GM18498 (cell line): ENCODE measurements at regions not wholly inside any gene's neighbourhood (a gene's known extent, or its start where the extent isn't known, plus 50 kb on each side); places are given as distances from the start of the nearest gene placed in this dataset.

Experiments
- ATAC-seq: cut with Tn5 transposase; IDR thresholded peaks from one replicate; pipeline ENCODE4 v1.9.1; 2021; ENCODE audit warnings: mild to moderate bottlenecking, moderate library complexity; ENCODE audit not compliant: unreplicated experiment

DNA sequence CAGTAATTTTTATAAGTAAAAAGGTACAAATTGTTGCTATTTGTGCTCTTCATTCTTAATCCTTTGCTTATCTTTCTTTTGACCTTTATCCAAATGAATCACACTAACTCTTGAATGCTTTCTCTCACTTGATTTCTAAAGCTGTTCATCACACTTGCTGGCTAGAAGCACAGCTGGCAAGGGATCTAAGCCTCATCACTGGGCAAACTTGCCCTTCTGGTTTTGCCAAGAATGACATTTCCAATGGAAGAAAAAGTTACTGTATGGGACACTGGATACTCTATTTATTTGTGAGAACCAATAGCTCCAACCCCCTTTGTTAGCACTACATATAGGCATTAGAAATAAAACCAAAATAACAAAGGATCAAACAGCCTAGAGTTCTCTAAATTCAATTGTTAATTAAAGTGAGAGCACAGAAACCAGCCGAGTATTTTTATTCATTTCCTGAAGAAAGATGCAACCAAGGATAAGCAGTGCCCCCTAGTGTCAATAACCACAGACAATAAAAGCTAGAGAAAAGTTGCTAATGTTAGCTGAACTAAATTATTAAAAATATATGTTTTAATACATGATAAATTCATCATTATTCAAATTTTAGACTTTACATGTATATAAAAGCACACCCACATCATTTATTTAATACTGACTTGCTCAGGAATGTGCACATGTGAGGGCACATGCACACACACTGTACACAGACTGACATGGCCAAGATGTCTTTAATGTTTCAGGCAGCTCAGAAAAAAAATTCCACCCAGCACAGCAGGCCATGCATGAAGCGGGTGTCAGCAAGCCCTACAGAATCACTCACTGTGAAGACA, 59.8 kb upstream of the POU5F2 start:
- ATAC-seq: peak; percentile 79

DNA sequence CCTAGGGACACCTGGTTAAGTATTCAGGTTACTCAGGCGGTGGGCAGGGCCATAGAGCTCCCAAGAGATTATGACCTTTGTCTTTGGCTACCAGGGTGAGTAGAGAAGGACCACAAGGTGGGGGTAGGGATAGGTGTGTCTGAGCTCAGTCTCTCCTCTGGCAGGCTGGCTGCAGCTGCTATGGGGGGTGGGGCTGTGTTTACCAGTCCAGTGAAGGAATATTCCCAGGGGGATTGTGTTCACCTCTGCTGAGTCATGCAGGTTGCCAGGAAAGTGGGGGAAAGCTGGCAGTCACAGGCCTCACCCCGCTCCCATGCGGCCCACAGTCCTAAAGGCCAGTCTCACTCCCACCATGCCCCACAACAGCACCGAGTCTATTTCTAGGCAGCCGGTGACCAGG, 53.6 kb upstream of the POU5F2 start:
- ATAC-seq: no peak

- no peak for ATAC-seq
These were observed 51.9 kb upstream of the POU5F2 start for GRCh38 chr5:93793159-93793781.

- ATAC-seq: no peak
These were observed 50.1 kb upstream of the POU5F2 start for GRCh38 chr5:93791518-93791972.
